GM21825 (cell line): ENCODE measurements at regions not wholly inside any gene's neighbourhood (a gene's known extent, or its start where the extent isn't known, plus 50 kb on each side); places are given as distances from the start of the nearest gene placed in this dataset.
"Not testable (repeated sequence)": the region's sequence is repeated elsewhere in the genome, so short reads cannot be mapped to it uniquely, and the experiment has no call there.

Experiments
- ATAC-seq: cut with Tn5 transposase; IDR thresholded peaks from one replicate; pipeline ENCODE4 v1.9.1; 2021; ENCODE audit warnings: mild to moderate bottlenecking, moderate library complexity; ENCODE audit not compliant: unreplicated experiment

- ATAC-seq: no peak
These were observed 98.3 kb downstream of the BMP4 start for GRCh38 chr14:53858345-53858684.

GRCh38 chr14:53857625-53858344 lies 98.8 kb downstream of the BMP4 start:
- ATAC-seq: no peak

GRCh38 chr14:53855574-53855973 lies 101.1 kb downstream of the BMP4 start:
- no peak for ATAC-seq

GRCh38 chr14:53855127-53855526 lies 101.5 kb downstream of the BMP4 start:
- ATAC-seq: no peak

GRCh38 chr14:53851394-53852090 lies 105.1 kb downstream of the BMP4 start:
- ATAC-seq: no peak

- no peak for ATAC-seq
These were observed 105.8 kb downstream of the BMP4 start for GRCh38 chr14:53850714-53851296.

GRCh38 chr14:53849549-53849948 lies 107.1 kb downstream of the BMP4 start:
- ATAC-seq: no peak

GRCh38 chr14:53848854-53849253 lies 107.8 kb downstream of the BMP4 start:
- ATAC-seq: no peak

- ATAC-seq: no peak
These were observed 108.7 kb downstream of the BMP4 start for GRCh38 chr14:53847881-53848280.

- ATAC-seq: no peak
These were observed 109.6 kb downstream of the BMP4 start for GRCh38 chr14:53847057-53847456.

- ATAC-seq: no peak
These were observed 110.6 kb downstream of the BMP4 start for GRCh38 chr14:53845813-53846693.

GRCh38 chr14:53842938-53843337 lies 113.7 kb downstream of the BMP4 start:
- no peak for ATAC-seq

- ATAC-seq: no peak
These were observed 115.2 kb downstream of the BMP4 start for GRCh38 chr14:53841109-53842099.

- no peak for ATAC-seq
These were observed 116.2 kb downstream of the BMP4 start for GRCh38 chr14:53840444-53840843.

- ATAC-seq: no peak
These were observed 118.3 kb downstream of the BMP4 start for GRCh38 chr14:53838374-53838773.

- ATAC-seq: not testable (repeated sequence)
These were observed 119.0 kb downstream of the BMP4 start for GRCh38 chr14:53837656-53838055.

- no peak for ATAC-seq
These were observed 120.1 kb downstream of the BMP4 start for GRCh38 chr14:53836551-53836950.

GRCh38 chr14:53828820-53829219 lies 127.8 kb downstream of the BMP4 start:
- no peak for ATAC-seq

GRCh38 chr14:53824061-53824460 lies 132.6 kb downstream of the BMP4 start:
- peak; percentile 79 for ATAC-seq

GRCh38 chr14:53814392-53814791 lies 142.2 kb downstream of the BMP4 start:
- no peak for ATAC-seq
